Neural progenitor cell (in vitro differentiated cells): ENCODE measurements at regions not wholly inside any gene's neighbourhood (a gene's known extent, or its start where the extent isn't known, plus 50 kb on each side); places are given as distances from the start of the nearest gene placed in this dataset.

Source experiments
- CTCF ChIP-seq: fragments of 200-600 bp; sonication (generic); IDR thresholded peaks from 2 replicates; pipeline ENCODE4 v1.5.1; 2017; ENCODE audit warnings: antibody characterized with exemption, mild to moderate bottlenecking
- EZH2 ChIP-seq: fragments of 200-600 bp; sonication (generic); IDR thresholded peaks from 2 replicates; pipeline ENCODE4 v1.6.1; 2017; ENCODE audit warnings: antibody characterized with exemption, mild to moderate bottlenecking, moderate library complexity

GRCh38 chr1:74952786-74953185 is 181.4 kb upstream of the LHX8 start:
- TF ChIP-seq CTCF (no peak), EZH2 (no peak)
